GM19467 (cell line): ENCODE measurements at regions not wholly inside any gene's neighbourhood (a gene's known extent, or its start where the extent isn't known, plus 50 kb on each side); places are given as distances from the start of the nearest gene placed in this dataset.
"Not testable (repeated sequence)": the region's sequence is repeated elsewhere in the genome, so short reads cannot be mapped to it uniquely, and the experiment has no call there.

Source experiments
- ATAC-seq: cut with Tn5 transposase; IDR thresholded peaks from one replicate; pipeline ENCODE4 v1.9.1; 2021; ENCODE audit warnings: mild to moderate bottlenecking, moderate library complexity; ENCODE audit not compliant: unreplicated experiment

GRCh38 chr1:189036628-189037027, 1441.0 kb downstream of the BRINP3 start:
- ATAC-seq = no peak

- ATAC-seq = no peak
Measured at GRCh38 chr1:189046127-189046526, 1431.5 kb downstream of the BRINP3 start.

- ATAC-seq = no peak
Measured at GRCh38 chr1:189084811-189085210, 1392.9 kb downstream of the BRINP3 start.

GRCh38 chr1:189103956-189104355, 1373.7 kb downstream of the BRINP3 start:
- no peak for ATAC-seq

GRCh38 chr1:189117072-189117770, 1360.4 kb downstream of the BRINP3 start:
- ATAC-seq = no peak

GRCh38 chr1:189121941-189122340, 1355.7 kb downstream of the BRINP3 start:
- ATAC-seq = no peak

- ATAC-seq = no peak
Measured at GRCh38 chr1:189125694-189126093, 1352.0 kb downstream of the BRINP3 start.

- ATAC-seq = no peak
Measured at GRCh38 chr1:189131576-189131975, 1346.1 kb downstream of the BRINP3 start.

- not testable (repeated sequence) for ATAC-seq
Measured at GRCh38 chr1:189139748-189140147, 1337.9 kb downstream of the BRINP3 start.

GRCh38 chr1:189141056-189141455, 1336.6 kb downstream of the BRINP3 start:
- no peak for ATAC-seq

- no peak for ATAC-seq
Measured at GRCh38 chr1:189149547-189150375, 1327.9 kb downstream of the BRINP3 start.

GRCh38 chr1:189150624-189151023, 1327.0 kb downstream of the BRINP3 start:
- ATAC-seq = no peak

GRCh38 chr1:189151361-189151760, 1326.3 kb downstream of the BRINP3 start:
- no peak for ATAC-seq

- ATAC-seq = no peak
Measured at GRCh38 chr1:189152685-189153084, 1325.0 kb downstream of the BRINP3 start.

- no peak for ATAC-seq
Measured at GRCh38 chr1:189158155-189158554, 1319.5 kb downstream of the BRINP3 start.

- no peak for ATAC-seq
Measured at GRCh38 chr1:189175889-189176288, 1301.8 kb downstream of the BRINP3 start.

- ATAC-seq = no peak
Measured at GRCh38 chr1:189180057-189180456, 1297.6 kb downstream of the BRINP3 start.

- ATAC-seq = no peak
Measured at GRCh38 chr1:189185097-189185496, 1292.6 kb downstream of the BRINP3 start.

- no peak for ATAC-seq
Measured at GRCh38 chr1:189192741-189193520, 1284.7 kb downstream of the BRINP3 start.

- ATAC-seq = no peak
Measured at GRCh38 chr1:189205863-189206262, 1271.8 kb downstream of the BRINP3 start.

GRCh38 chr1:189206617-189207016, 1271.0 kb downstream of the BRINP3 start:
- no peak for ATAC-seq
